GM23338 (cell line): ENCODE measurements at regions not wholly inside any gene's neighbourhood (a gene's known extent, or its start where the extent isn't known, plus 50 kb on each side); places are given as distances from the start of the nearest gene placed in this dataset.

Source experiments
- CREB1 ChIP-seq: fragments of 250-450 bp; sonication (Bioruptor Pico); IDR thresholded peaks from 2 replicates; pipeline ENCODE4 v1.5.0; 2020; ENCODE audit warnings: low read depth, mild to moderate bottlenecking, moderate library complexity
- ETS1 ChIP-seq: IDR thresholded peaks from 2 replicates; pipeline ENCODE4 v1.6.1; 2016; ENCODE audit warnings: antibody characterized with exemption
- EZH2 ChIP-seq: fragments of 200-600 bp; sonication (generic); IDR thresholded peaks from one replicate; pipeline ENCODE4 v1.8.0; 2017; ENCODE audit warnings: antibody characterized with exemption, mild to moderate bottlenecking, low read depth; ENCODE audit not compliant: unreplicated experiment
- EZH2phosphoT487 ChIP-seq: fragments of 200-600 bp; sonication (generic); IDR thresholded peaks from one replicate; pipeline ENCODE4 v1.8.1; 2018; ENCODE audit warnings: antibody characterized with exemption; ENCODE audit not compliant: unreplicated experiment
- JUNB ChIP-seq: IDR thresholded peaks from one replicate; pipeline ENCODE4 v1.6.1; 2016; ENCODE audit warnings: antibody characterized with exemption; ENCODE audit not compliant: unreplicated experiment
- NANOG ChIP-seq: IDR thresholded peaks from 2 replicates; pipeline ENCODE4 v1.6.1; 2016; ENCODE audit warnings: antibody characterized with exemption, borderline replicate concordance
- POLR2AphosphoS5 ChIP-seq: IDR thresholded peaks from 2 replicates; pipeline ENCODE4 v1.6.1; 2016; ENCODE audit warnings: antibody characterized with exemption, low read depth
- STAT1 ChIP-seq: IDR thresholded peaks from one replicate; pipeline ENCODE4 v1.6.1; 2016; ENCODE audit warnings: antibody characterized with exemption; ENCODE audit not compliant: unreplicated experiment
- ZNF114 ChIP-seq: fragments of 250-450 bp; sonication (Bioruptor Pico); IDR thresholded peaks from 2 replicates; pipeline ENCODE4 v1.5.0; 2020; ENCODE audit warnings: mild to moderate bottlenecking, moderate library complexity
- ZNF331 ChIP-seq: fragments of 250-450 bp; sonication (Bioruptor Pico); IDR thresholded peaks from 2 replicates; pipeline ENCODE4 v1.5.0; 2020; ENCODE audit warnings: low read depth, mild to moderate bottlenecking, moderate library complexity
- TF ChIP-seq, protein P1 (sequence below), 2 experiments: fragments of 200-600 bp in 1 of 2; sonication (generic) in 1 of 2; conservative IDR thresholded peaks; 2 replicates each; pipeline versions ENCODE4 v1.5.1 to v1.6.1; 2016 to 2017; ENCODE audit warnings: antibody characterized with exemption in 2 of 2, low read depth in 2 of 2, mild to moderate bottlenecking in 2 of 2, moderate library complexity in 1 of 2
- TF ChIP-seq, protein P2 (sequence below): fragments of 250-450 bp; sonication (Bioruptor Pico); IDR thresholded peaks from 2 replicates; pipeline ENCODE4 v1.5.0; 2020; ENCODE audit warnings: mild to moderate bottlenecking, moderate library complexity
- TF ChIP-seq, protein P3 (sequence below): IDR thresholded peaks from one replicate; pipeline ENCODE4 v1.6.1; 2018; ENCODE audit warnings: antibody characterized with exemption; ENCODE audit not compliant: unreplicated experiment

- TF ChIP-seq, protein P1, sequence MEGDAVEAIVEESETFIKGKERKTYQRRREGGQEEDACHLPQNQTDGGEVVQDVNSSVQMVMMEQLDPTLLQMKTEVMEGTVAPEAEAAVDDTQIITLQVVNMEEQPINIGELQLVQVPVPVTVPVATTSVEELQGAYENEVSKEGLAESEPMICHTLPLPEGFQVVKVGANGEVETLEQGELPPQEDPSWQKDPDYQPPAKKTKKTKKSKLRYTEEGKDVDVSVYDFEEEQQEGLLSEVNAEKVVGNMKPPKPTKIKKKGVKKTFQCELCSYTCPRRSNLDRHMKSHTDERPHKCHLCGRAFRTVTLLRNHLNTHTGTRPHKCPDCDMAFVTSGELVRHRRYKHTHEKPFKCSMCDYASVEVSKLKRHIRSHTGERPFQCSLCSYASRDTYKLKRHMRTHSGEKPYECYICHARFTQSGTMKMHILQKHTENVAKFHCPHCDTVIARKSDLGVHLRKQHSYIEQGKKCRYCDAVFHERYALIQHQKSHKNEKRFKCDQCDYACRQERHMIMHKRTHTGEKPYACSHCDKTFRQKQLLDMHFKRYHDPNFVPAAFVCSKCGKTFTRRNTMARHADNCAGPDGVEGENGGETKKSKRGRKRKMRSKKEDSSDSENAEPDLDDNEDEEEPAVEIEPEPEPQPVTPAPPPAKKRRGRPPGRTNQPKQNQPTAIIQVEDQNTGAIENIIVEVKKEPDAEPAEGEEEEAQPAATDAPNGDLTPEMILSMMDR (conservative IDR thresholded peaks at IDR 0.05; ENCODE audit: low read depth in 2 of 2) = no peak
- TF ChIP-seq EZH2 (no peak), JUNB (no peak), ZNF331 (no peak), POLR2AphosphoS5 (no peak), EZH2phosphoT487 (no peak), STAT1 (no peak), CREB1 (no peak), ZNF114 (CRISPR knock-in tag) (no peak), NANOG (no peak), ETS1 (no peak)
- TF ChIP-seq, protein P2, sequence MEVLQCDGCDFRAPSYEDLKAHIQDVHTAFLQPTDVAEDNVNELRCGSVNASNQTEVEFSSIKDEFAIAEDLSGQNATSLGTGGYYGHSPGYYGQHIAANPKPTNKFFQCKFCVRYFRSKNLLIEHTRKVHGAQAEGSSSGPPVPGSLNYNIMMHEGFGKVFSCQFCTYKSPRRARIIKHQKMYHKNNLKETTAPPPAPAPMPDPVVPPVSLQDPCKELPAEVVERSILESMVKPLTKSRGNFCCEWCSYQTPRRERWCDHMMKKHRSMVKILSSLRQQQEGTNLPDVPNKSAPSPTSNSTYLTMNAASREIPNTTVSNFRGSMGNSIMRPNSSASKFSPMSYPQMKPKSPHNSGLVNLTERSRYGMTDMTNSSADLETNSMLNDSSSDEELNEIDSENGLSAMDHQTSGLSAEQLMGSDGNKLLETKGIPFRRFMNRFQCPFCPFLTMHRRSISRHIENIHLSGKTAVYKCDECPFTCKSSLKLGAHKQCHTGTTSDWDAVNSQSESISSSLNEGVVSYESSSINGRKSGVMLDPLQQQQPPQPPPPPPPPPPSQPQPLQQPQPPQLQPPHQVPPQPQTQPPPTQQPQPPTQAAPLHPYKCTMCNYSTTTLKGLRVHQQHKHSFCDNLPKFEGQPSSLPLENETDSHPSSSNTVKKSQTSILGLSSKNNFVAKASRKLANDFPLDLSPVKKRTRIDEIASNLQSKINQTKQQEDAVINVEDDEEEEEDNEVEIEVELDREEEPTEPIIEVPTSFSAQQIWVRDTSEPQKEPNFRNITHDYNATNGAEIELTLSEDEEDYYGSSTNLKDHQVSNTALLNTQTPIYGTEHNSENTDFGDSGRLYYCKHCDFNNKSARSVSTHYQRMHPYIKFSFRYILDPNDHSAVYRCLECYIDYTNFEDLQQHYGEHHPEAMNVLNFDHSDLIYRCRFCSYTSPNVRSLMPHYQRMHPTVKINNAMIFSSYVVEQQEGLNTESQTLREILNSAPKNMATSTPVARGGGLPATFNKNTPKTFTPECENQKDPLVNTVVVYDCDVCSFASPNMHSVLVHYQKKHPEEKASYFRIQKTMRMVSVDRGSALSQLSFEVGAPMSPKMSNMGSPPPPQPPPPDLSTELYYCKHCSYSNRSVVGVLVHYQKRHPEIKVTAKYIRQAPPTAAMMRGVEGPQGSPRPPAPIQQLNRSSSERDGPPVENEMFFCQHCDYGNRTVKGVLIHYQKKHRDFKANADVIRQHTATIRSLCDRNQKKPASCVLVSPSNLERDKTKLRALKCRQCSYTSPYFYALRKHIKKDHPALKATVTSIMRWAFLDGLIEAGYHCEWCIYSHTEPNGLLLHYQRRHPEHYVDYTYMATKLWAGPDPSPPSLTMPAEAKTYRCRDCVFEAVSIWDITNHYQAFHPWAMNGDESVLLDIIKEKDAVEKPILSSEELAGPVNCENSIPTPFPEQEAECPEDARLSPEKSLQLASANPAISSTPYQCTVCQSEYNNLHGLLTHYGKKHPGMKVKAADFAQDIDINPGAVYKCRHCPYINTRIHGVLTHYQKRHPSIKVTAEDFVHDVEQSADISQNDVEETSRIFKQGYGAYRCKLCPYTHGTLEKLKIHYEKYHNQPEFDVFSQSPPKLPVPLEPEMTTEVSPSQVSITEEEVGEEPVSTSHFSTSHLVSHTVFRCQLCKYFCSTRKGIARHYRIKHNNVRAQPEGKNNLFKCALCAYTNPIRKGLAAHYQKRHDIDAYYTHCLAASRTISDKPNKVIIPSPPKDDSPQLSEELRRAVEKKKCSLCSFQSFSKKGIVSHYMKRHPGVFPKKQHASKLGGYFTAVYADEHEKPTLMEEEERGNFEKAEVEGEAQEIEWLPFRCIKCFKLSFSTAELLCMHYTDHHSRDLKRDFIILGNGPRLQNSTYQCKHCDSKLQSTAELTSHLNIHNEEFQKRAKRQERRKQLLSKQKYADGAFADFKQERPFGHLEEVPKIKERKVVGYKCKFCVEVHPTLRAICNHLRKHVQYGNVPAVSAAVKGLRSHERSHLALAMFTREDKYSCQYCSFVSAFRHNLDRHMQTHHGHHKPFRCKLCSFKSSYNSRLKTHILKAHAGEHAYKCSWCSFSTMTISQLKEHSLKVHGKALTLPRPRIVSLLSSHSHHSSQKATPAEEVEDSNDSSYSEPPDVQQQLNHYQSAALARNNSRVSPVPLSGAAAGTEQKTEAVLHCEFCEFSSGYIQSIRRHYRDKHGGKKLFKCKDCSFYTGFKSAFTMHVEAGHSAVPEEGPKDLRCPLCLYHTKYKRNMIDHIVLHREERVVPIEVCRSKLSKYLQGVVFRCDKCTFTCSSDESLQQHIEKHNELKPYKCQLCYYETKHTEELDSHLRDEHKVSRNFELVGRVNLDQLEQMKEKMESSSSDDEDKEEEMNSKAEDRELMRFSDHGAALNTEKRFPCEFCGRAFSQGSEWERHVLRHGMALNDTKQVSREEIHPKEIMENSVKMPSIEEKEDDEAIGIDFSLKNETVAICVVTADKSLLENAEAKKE (CRISPR knock-in tag) = no peak
- TF ChIP-seq, protein P3, sequence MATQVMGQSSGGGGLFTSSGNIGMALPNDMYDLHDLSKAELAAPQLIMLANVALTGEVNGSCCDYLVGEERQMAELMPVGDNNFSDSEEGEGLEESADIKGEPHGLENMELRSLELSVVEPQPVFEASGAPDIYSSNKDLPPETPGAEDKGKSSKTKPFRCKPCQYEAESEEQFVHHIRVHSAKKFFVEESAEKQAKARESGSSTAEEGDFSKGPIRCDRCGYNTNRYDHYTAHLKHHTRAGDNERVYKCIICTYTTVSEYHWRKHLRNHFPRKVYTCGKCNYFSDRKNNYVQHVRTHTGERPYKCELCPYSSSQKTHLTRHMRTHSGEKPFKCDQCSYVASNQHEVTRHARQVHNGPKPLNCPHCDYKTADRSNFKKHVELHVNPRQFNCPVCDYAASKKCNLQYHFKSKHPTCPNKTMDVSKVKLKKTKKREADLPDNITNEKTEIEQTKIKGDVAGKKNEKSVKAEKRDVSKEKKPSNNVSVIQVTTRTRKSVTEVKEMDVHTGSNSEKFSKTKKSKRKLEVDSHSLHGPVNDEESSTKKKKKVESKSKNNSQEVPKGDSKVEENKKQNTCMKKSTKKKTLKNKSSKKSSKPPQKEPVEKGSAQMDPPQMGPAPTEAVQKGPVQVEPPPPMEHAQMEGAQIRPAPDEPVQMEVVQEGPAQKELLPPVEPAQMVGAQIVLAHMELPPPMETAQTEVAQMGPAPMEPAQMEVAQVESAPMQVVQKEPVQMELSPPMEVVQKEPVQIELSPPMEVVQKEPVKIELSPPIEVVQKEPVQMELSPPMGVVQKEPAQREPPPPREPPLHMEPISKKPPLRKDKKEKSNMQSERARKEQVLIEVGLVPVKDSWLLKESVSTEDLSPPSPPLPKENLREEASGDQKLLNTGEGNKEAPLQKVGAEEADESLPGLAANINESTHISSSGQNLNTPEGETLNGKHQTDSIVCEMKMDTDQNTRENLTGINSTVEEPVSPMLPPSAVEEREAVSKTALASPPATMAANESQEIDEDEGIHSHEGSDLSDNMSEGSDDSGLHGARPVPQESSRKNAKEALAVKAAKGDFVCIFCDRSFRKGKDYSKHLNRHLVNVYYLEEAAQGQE = no peak
These were observed 332.5 kb downstream of the C4orf33 start for GRCh38 chr4:129428454-129428853.
